ENCODE measurements at regions not wholly inside any gene's neighbourhood (a gene's known extent, or its start where the extent isn't known, plus 50 kb on each side); places are given as distances from the start of the nearest gene placed in this dataset.
A peak's percentile ranks its signal among the peaks of the same experiment; 100 is the strongest.

GRCh38 chr3:18080198-18080689 is 337.8 kb upstream of the TBC1D5 start:
- TF ChIP-seq, protein P1, sequence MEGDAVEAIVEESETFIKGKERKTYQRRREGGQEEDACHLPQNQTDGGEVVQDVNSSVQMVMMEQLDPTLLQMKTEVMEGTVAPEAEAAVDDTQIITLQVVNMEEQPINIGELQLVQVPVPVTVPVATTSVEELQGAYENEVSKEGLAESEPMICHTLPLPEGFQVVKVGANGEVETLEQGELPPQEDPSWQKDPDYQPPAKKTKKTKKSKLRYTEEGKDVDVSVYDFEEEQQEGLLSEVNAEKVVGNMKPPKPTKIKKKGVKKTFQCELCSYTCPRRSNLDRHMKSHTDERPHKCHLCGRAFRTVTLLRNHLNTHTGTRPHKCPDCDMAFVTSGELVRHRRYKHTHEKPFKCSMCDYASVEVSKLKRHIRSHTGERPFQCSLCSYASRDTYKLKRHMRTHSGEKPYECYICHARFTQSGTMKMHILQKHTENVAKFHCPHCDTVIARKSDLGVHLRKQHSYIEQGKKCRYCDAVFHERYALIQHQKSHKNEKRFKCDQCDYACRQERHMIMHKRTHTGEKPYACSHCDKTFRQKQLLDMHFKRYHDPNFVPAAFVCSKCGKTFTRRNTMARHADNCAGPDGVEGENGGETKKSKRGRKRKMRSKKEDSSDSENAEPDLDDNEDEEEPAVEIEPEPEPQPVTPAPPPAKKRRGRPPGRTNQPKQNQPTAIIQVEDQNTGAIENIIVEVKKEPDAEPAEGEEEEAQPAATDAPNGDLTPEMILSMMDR (IDR thresholded peaks at IDR 0.05; ENCODE audit: insufficient read depth, low read length), result no peak
- DNase-seq (ENCODE audit: low read depth), result peak; percentile 65
- no peak overlapping the region for H3K4me3 ChIP-seq (ENCODE audit: low read depth, low read length)

DNA sequence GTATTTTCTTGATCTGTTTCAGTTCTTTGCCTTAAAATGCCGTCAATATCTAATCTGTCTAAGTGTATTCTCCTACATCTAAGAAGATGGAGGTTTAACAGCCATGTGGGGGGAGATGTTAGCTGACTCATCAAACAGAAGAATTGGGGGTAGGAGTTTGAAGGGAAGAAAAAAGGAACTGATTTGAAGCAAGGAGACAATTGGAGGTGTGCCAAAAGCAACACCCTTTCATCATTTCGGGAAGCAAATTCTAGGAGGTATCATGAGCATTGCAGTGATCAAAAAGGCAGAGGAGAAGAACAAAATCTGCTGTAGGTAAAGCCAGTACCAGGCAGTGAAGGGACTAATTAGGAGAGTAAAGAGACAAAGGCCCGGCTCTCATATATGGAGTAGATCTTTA is 337.3 kb upstream of the TBC1D5 start:
- DNase-seq (ENCODE audit: low read depth), result peak; percentile 30
- TF ChIP-seq, protein P1 (IDR thresholded peaks at IDR 0.05; ENCODE audit: insufficient read depth, low read length), result no peak
- no peak overlapping the region for H3K4me3 ChIP-seq (ENCODE audit: low read depth, low read length)

DNA sequence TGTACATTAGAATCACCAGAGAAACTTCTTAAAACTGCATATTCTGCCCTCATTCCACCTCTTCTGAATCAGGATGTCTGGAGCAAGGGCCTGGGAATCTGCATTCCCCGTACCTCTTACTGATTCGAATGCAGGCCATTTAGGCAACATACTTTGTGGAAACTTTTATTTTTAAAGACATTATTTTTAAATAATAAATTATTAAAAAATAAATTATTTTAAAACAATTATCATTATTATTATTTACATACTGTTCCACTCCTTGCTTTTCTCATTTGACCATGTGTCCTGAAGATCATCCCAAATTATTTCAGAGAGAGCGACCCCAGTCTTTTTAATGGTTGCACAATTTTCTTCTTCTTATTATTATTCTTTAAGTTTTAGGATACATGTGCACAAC is 336.6 kb upstream of the TBC1D5 start:
- H3K4me3 ChIP-seq (ENCODE audit: low read depth, low read length), result no peak overlapping the region
- DNase-seq (ENCODE audit: low read depth), result no peak
- TF ChIP-seq, protein P1 (IDR thresholded peaks at IDR 0.05; ENCODE audit: insufficient read depth, low read length), result no peak

- DNase-seq (ENCODE audit: low read depth), result no peak
- no peak overlapping the region for H3K4me3 ChIP-seq (ENCODE audit: low read depth, low read length)
- TF ChIP-seq, protein P1 (IDR thresholded peaks at IDR 0.05; ENCODE audit: insufficient read depth, low read length), result no peak
These were observed 334.9 kb upstream of the TBC1D5 start for GRCh38 chr3:18077128-18077840.

- H3K4me3 ChIP-seq (ENCODE audit: low read depth, low read length), result no peak overlapping the region
- DNase-seq (ENCODE audit: low read depth), result no peak
- TF ChIP-seq, protein P1 (IDR thresholded peaks at IDR 0.05; ENCODE audit: insufficient read depth, low read length), result no peak
These were observed 333.9 kb upstream of the TBC1D5 start for GRCh38 chr3:18076301-18076700.

- no peak for DNase-seq (ENCODE audit: low read depth)
- H3K4me3 ChIP-seq (ENCODE audit: low read depth, low read length), result no peak overlapping the region
- TF ChIP-seq, protein P1 (IDR thresholded peaks at IDR 0.05; ENCODE audit: insufficient read depth, low read length), result no peak
These were observed 333.4 kb upstream of the TBC1D5 start for GRCh38 chr3:18075799-18076198.

DNA sequence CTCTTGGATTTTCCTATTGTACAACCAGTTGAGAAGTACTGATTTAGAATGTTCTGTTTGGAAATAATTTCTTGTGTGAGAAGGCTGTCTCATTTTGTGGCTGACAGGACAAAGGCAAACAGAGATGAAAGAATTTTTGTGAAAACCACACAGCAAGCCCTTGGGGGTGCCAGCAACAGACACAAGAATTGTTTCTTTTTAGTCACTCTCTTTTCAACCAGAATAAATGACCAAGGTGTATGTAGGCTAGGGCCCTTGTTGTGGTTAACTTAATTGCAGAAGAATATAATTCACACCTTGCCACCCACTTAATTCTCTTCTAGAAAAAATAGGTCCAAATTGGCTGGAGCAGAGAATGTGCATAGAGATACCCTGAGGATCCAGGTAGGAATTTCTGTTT is 329.4 kb upstream of the TBC1D5 start:
- H3K4me3 ChIP-seq (ENCODE audit: low read depth, low read length), result no peak overlapping the region
- DNase-seq (ENCODE audit: low read depth), result no peak
- TF ChIP-seq, protein P1 (IDR thresholded peaks at IDR 0.05; ENCODE audit: insufficient read depth, low read length), result no peak
